DLD1 (cell line): ENCODE measurements at regions not wholly inside any gene's neighbourhood (a gene's known extent, or its start where the extent isn't known, plus 50 kb on each side); places are given as distances from the start of the nearest gene placed in this dataset.

ENCODE experiments used
- in situ Hi-C: cut with HindIII; loops from 2 replicates; pipeline ENCODE4 v1.10.0; 2017; ENCODE audit warnings: low sequenced_read_pairs

DNA sequence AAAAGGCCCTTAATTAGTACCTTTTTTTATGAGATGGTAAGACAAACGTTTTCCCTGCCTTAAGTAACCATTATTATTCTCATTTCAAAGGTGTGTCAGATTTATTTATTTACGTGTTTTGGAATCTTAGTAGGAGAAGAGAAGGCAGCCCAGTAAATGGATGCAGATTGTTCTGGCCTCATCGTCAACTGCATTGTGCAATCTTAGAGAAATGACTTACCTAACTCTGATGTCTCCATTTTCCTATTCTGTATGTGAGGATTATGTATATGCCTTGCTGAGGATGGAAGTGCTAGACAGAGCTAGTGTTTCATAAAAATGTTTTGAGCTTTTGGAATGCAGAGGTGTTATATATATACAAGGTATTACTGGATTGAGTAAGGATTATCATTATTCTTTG, 97.0 kb upstream of the JAG1 start:
- in situ Hi-C loops = no loop called here

DNA sequence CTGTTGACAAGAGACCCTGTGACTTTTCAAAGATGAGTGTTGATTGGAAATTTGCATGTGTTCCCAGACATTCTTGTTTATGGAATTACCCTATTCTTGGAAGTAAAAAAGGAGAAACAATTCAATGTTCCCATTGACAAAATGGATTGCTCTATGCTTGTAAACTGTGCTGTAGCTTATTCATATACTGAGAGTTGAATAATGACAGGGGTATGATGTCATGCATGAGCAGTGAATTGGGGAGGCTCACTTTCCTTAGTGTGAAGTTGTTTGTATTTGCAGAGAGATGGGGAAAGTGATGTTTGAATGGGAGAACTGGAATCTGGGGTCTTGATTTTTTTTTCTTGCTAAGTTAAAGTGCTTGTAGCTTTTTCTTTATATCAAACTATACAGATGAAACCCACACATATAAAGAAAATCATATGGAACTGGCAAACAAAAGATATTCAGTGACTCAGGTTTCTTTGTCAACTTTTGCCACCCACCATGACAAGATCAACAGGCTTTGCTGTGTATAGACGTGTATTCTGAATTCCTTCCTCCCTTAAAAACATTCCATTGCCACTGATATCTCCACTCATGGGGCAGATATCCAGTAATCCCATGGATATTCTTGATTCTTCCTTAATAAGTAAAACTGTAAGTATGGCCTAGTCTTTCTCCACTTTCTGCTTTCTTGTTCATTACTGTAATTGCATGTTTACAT, 97.8 kb upstream of the JAG1 start:
- in situ Hi-C loops = no loop called here

DNA sequence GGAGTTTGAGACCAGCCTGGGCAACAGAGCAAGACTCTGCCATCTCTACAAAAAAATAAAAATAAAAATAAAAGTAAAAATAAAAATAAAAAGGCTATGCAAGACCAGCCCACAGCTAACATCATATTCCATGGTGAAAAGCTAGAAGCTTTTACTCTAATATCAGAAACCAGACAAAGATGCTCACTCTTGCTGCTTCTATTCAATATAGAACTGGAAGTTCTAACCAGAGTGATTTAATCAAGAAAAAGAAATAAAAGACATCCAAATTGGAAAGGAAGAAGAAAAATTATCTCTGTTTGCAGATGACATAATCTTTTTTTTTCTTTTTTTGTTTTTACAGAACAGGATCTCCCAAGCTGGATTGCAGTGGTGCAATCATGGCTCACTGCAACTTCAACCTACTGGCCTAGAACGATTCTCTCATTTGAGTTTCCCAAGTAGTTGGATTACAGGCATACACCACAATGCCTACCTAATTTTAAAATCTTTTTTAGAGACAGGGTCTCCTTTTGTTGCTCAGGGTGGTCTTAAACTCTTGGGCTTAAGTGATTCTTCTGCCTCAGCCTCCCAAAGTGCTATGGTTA, 100.7 kb upstream of the JAG1 start:
- in situ Hi-C loops = no loop called here

DNA sequence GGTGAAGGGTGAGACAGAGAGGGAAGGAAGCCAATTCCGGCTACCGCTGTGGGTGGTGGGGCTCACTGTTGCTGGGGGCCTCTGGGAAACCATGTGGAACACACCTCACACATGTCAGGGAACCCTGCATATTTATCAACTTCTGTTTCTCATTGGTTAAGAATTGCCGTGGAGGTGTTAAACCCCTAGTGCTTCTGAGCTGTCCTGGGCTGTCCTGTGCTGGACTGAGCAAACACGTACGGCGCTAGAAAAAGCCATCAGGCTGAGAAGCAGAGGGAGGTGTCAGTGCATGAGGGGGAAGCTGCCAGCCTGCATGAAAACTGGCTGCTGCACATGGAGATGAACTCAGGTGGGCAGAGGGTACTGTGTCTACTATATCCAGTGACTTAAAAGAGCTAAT, 103.9 kb upstream of the JAG1 start:
- in situ Hi-C loops = no loop called here

DNA sequence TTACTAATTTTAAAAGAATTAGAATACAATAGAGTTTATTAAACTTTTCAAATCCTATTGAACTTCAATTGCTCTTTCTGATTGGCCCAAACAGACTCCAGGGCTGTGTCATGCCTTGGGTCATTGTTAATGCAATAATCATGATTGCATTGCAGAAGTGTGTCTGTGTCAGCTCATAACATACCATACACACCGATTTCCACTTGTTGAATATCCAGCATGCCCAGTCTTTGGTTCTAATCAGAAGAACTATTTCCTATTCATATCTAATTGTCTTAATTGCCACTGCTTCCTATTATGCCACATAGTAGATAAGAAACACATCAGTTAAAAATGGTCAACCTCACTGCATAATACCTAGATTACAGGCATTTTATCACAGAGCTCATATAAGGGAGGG, 106.1 kb upstream of the JAG1 start:
- in situ Hi-C loops = no loop called here

DNA sequence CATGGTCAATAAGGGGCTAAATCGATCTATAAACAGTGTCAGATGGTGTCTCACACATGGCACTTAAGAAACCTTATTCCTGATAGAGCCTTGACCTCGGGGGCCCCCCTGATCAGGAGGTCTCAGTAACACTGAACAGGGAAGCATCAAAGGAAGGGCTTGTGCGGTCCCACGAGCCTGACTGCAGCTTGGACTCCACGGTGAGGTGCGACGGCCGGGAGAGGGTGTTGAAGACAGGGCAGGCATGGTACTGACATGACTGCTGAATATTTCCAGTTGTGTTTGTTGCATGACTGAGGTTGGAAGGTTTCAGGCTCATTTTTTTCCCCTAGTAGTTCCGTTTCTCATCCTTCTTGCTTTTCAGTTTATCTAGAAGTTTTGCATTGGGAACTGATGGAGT, 107.1 kb upstream of the JAG1 start:
- in situ Hi-C loops = no loop called here

DNA sequence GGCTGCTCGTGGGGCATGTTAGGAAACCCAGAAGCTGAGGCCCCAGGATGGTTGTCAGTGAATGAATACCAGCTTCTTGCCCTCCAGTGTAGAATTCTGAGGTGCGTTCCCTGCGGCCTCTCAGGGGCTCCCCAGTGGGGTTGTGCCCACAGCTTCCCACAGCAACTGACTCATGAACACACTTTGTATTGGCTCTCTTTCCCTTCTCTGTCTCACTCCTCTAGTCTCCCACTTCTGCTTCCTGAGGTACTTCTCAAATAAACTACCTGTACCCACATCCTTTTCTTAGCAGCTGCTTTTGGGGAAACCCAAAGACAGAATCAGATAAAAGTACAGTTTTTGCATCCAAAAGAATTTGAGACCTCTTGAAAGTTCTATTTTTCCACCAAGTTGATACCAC, 107.7 kb upstream of the JAG1 start:
- in situ Hi-C loops = no loop called here

DNA sequence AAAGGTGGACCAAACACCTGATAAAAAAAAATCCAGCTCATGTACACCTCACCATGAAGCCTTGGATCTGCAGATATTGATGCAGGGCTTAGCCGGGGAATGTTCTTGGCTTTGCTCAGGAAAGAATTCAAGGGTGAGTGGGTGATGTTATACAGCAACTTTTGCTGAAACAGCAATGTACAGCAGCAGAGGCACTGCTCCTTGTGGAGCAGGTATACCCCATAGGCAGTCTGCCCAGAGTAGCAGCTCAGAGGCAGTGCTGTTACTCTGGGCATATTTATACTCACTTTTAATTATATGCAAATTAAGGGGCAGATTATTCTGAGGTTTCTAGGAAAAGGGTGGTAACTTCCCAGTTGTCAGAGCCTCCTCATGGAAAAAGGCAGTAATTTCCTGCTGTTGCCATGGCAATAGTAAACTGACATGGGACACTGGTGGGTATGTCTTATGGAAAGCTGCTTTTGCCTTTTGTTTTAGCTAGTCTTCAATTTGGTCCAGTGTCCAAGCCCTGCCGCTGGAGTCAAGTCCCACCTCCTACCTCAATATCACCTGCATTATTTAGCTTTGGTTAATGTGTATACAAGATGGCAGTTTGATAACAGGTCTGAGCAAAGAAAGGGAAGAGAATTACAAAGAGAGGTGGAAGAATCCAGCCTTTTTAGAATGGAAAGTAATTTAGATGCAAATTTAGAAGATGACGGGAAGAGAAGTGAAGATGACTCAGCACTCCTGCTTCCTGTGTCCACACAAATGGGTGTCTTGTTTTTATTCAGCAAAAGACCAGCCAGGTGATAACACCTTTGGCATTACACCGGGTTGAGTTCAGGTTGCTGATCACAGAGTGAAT, 110.1 kb upstream of the JAG1 start:
- in situ Hi-C loops = no loop called here

DNA sequence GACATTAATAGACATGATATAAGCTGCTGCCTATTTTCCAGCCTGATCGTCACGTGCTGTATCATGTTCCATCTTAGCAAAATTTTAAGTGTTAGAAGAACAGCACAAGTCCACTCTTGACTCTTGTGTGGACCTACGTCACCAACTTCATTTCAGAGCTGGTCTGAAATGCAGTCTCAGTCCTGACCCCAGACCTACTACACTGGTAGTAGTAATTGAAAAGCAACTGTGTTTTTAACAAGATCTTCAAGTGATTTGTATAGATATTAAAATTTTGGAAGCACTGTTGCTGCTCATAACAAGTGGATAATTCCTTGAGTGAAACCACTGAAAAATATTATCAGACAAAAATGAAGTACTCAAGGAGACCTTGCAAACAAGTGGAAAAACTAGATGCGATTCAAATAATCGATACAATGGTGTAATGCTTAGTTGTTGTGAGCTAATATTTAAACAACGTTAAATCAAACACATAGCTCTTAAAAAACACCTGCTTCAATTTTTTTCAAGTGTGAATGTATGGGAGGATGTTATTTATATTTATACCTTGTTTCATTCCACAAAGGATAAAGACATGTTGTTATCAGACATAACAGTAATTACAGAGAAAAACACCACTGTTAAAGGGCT, 110.9 kb upstream of the JAG1 start:
- in situ Hi-C loops = no loop called here

DNA sequence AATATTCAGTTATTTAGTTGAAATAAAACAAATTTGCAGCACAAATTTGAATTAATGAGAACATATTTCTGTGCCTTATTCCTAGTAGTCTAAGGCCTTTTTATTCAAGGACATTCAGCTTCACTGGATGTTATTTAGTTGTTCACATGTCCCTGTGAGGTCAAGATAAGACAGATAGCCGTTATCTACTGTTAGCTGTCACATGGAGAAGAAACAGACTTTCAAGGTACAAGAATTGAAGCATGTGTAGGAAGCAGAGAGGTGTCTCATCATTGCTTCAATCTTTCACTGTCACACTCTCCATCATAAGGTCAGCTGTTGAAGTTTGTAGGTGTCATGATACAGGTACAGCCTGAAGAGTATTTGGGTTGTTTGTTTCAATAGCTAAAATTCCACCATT, 112.9 kb upstream of the JAG1 start:
- in situ Hi-C loops = no loop called here

DNA sequence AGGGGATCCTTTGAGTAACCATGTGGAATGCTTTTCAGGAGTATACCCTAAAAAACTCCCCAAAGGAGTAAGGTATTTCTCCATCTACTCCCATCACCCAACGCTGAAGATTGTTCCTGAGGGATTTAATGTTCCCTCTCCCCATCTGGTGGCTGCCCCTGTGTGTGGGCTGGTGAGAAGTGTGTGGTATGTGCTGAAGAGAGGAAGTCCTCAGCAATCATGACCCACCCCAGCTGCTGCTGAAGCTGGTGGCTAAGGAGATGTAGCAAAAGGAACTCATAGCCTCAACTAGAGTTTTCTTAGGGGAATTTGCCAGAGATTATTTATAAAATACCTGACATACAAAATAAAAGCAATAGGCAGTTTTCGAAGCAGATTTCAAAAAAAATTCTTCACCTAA, 114.3 kb upstream of the JAG1 start:
- in situ Hi-C loops = no loop called here

DNA sequence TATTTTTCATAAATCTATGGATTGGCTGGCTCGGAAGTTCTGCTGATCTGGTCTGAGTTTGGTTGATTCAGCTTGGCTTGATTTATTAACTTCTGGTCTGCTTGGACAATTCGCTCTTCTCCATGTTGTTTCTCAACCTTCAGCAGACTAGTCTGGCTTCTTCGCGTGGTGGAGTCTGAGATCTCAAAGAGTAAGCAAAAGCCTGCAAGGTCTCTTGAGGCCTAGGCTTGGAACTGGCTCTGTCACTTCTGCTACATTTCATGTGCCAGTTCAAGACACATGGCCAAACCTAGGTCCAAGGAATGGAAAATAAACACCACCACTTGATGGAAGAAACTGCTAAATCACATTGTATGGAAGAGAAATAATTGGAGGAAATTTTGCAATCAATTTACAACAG, 115.1 kb upstream of the JAG1 start:
- in situ Hi-C loops = no loop called here

DNA sequence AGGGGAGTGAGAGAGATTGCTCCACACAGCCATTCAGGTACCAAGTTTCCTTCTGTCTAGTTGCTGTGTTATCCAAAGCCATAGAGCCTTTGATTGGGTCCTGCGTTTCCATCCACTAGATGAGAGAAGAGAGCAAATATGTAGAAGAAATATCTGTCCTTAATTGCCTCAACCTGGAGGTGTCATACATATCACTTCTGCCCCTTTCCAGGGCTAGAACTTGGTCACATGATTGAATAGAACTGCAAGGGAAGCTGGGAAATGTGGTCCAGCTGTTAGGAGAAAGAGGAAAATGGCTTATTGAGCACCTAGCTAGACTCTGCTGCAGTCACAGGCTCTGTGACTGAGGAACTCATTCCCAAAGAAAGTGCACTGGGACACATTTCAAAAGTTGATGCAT, 115.6 kb upstream of the JAG1 start:
- in situ Hi-C loops = no loop called here

DNA sequence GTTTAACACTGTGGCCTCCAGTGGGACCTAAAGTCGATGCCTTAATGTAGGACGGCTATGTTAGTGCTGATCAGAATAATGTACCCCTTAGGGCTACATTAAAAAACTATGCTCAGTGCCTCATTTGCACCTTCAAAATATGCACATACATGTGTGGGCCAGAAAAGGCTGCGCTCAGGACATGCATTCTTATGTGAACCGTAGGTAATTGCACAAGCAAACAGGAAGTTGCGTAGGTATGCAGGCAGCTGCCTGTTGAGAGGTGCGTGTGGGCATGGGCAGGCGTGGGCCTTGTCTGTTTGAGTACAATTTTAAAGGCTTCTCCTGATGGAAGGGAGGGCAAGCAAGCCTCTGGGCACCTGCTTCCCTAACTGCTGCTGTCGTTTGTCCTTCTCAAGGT, 116.2 kb upstream of the JAG1 start:
- in situ Hi-C loops = no loop called here

DNA sequence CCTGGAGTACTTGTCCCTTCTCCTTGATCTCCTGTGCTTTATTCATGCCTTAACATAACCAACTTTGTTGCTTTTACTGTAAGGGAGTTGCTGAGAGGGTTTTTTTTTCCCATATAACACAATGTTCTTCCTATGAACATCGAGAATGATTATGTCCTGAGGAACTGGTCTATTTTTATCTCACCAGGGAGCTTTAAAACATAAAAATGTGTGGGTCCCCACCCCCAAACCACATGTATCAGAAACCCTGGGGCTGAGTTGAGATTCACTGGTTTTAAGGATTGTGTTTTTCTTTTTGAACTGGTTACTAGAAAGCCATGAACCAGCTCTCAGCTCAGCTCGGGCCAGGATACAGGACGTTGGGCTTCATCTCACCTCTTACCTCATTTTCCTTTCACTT, 118.5 kb upstream of the JAG1 start:
- in situ Hi-C loops = no loop called here

DNA sequence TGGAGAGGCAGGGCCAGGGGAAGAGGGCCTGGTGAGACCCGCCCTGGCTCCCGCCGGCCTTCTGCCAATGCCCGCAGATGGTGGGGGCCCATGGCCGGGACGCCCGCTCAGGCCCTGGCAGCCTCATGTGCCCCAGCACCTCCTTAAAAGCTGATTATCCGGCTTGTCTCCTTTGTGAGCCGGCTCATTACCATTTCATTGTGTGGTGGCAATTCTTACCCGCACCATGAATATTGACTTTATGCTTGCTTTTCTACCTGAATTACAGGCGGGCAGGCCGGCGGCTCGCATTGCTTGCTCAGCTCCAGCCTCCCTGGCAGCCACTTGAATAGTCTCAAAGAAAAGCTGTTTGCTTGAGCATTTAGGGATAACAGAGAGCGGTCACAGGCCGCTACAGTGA, 120.0 kb upstream of the JAG1 start:
- in situ Hi-C loops = no loop called here

DNA sequence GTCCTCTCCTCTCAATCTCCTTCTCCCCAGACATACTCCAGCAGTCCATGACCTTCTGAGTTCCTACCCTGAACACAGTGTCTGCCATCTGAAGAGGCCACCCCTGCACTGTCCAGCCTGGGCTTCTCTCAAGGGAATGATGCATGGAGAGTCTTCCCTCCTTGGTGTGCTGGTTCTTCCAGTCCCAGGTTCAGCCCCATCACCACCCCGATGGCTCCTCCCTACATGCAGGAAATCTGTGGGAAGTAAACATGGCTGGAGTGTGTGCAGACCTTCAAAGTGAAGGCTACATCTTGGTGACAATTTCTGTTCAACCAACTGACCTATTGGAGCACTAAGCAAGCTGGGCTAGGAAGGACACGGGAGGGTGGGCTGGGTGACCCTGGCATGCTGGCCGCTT, 121.0 kb upstream of the JAG1 start:
- in situ Hi-C loops = no loop called here

DNA sequence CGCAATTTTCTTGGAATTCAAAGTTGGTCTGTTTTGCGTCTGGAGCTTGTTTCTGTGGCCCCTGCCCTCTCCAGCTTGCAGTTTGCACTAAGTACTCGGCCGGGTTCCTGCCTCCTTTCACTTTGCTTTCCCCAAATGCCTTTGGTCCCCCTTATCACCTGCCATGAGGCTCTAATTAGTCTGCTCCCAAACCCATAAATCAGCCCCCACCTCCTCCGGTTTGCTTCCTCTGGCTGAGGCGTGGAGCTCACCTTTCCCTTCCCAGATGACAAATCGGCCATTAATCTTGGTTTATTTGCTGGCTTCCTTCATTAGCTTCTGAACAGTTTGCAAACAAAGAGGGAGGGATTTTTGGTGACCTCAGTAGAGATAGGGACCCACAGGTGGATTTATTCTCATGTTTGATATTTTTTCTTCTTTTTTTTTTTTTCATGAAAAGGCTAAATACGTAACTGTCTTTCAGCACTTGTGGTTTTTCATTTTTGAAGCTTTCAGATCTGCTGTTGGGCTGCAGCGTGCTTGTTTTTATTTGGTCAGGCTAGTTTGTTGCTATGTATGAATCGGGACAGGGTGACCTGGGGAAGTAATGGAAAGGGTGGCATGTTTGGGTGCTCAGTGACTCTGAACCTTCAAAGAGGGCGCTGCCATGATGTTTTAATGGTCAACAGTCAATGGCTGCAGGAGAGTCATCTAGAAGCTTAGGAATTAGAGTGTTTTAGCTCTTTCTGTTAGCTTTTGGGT, 121.7 kb upstream of the JAG1 start:
- in situ Hi-C loops = no loop called here

DNA sequence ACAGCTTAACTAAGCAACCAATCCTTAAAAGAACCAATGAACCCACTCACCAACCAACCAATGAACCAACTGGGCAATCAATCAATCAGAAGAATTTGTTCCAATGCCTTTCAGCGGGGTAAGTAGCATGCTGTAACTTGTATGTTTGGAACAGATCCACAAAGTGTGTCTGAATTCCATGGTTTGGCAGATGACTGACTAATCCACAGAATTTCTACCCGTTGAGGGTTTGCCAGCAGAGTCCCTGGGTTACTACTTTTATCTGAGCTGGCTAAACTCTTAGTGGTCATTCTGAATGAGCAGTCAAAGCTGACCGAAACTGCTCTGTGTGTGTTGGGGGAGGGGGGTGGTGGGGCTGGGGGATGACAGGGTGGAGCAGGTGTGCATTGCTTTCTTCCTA, 125.0 kb upstream of the JAG1 start:
- in situ Hi-C loops = no loop called here

DNA sequence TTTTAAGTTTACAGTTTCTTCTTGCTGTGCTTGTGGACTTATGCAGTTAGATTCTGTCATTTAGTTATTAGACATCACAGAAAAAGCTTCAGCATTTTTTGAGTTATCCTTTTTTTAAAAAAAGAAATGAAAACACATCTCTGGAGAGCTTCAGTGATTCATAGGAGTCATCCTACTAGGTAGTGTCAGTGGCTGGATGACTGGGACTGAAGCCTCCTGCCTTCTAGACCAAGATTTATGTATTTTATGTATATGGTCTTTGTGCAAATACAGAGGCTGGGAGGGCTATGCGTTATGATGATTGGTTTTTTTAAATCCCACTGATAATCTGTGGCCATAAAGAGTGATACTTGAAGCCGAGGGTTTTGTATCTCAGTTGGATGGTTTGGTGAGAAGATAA, 125.9 kb upstream of the JAG1 start:
- in situ Hi-C loops = no loop called here

DNA sequence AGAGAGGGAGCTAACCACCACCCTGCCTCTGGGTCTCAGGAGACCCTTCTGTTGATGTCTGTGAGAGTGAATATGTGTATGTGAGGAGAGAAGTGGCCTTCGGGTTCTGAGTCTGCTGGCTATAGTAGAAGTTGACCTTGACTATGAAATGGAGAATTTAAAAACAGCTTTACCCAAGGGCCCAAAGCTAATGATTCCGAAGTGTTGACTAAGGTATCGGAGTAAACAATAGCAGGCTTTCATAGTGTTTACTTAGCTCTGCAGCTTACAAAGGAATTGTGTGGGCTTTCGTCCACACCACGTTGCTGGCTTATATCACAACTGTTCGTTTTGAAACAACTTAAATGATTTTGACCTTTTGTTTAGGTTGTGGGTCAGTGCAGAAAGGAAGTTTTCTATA, 126.5 kb upstream of the JAG1 start:
- in situ Hi-C loops = no loop called here
